ENCODE measurements at regions not wholly inside any gene's neighbourhood (a gene's known extent, or its start where the extent isn't known, plus 50 kb on each side); places are given as distances from the start of the nearest gene placed in this dataset.

DNA sequence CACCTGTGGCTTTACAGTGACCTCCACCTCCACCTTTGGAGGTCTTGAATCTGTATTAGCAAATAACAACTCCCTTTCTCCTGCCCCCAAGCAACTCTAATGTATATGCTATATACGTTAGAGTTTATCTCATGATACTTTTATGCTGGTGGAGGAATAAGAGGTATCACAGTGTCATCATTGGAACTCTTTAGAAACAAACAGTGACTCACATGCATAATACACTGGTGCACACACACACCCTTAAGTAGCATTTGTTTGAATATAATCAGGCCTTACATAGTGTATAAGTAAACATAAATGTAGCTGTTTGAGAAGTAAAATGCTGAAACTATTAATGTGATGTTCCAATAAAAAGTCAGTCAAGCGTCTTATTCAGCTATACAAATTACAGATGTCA, 280.2 kb upstream of the C2CD4B start:
- H3K4me3 ChIP-seq (ENCODE audit: low read depth, low read length), result no peak overlapping the region
- no peak for DNase-seq (ENCODE audit: low read depth)
- TF ChIP-seq, protein P1, sequence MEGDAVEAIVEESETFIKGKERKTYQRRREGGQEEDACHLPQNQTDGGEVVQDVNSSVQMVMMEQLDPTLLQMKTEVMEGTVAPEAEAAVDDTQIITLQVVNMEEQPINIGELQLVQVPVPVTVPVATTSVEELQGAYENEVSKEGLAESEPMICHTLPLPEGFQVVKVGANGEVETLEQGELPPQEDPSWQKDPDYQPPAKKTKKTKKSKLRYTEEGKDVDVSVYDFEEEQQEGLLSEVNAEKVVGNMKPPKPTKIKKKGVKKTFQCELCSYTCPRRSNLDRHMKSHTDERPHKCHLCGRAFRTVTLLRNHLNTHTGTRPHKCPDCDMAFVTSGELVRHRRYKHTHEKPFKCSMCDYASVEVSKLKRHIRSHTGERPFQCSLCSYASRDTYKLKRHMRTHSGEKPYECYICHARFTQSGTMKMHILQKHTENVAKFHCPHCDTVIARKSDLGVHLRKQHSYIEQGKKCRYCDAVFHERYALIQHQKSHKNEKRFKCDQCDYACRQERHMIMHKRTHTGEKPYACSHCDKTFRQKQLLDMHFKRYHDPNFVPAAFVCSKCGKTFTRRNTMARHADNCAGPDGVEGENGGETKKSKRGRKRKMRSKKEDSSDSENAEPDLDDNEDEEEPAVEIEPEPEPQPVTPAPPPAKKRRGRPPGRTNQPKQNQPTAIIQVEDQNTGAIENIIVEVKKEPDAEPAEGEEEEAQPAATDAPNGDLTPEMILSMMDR (IDR thresholded peaks at IDR 0.05; ENCODE audit: insufficient read depth, low read depth, low read length, missing control alignments), result no peak

DNA sequence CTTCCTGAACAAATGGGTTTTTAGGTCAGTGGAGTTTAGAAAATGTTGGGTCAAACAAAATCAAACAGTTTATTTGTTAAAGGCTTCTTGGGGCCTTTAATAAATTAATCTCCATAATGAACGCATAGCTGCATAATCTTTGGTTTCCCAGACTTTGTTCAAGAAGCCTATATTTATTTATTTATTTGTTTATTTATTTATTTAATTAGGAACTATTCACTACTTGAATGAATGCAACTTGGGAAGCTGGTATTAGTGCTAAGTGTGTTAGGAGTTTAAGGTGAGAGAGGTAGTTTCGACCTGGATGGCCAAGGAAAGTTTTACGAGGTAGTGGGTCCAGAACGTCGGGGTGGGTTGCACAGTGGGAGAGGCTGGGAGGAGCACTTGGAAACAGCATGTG, 281.9 kb upstream of the C2CD4B start:
- no peak overlapping the region for H3K4me3 ChIP-seq (ENCODE audit: low read depth, low read length)
- no peak for DNase-seq (ENCODE audit: low read depth)
- TF ChIP-seq, protein P1 (IDR thresholded peaks at IDR 0.05; ENCODE audit: insufficient read depth, low read depth, low read length, missing control alignments), result no peak

DNA sequence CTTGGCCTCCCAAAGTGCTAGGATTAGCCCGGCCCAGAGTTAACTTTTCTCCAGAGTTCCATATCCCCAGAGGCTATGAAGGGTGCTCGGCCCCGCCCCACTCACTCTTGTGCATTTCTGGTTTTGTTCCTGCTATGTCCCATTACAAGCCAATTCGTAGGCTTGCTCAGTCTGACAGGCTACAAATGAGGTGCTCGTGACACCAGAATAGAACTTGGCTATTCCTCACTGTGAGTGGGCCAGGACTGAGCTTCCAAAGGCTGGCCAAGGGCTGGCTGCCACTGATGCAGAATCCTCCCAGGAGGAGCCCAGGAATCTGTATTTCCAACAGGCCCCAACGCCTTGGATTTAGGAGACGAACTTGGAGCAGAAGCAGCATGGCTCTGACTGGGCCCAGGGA, 282.7 kb upstream of the C2CD4B start:
- TF ChIP-seq, protein P1 (IDR thresholded peaks at IDR 0.05; ENCODE audit: insufficient read depth, low read depth, low read length, missing control alignments), result no peak
- no peak overlapping the region for H3K4me3 ChIP-seq (ENCODE audit: low read depth, low read length)
- DNase-seq (ENCODE audit: low read depth), result no peak

DNA sequence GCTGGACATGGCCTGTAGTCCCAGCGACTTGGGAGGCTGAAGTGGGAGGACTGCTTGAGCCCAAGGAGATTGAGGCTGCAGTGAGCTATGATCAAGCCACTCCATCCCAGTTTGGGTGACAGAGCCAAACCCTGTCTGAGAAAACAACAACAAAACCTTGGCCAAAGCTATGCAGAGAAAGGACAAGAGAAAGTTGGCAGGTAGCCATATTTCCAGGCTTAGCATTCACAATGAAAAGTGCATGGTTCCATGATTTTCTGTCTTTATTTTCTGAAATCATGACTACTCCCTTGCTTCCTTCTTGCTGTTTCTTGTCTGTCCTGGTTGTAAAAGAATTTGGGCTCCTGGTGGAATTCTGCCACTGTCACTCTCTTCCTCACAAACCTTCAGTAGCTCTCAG, 284.6 kb upstream of the C2CD4B start:
- DNase-seq (ENCODE audit: low read depth), result no peak
- TF ChIP-seq, protein P1 (IDR thresholded peaks at IDR 0.05; ENCODE audit: insufficient read depth, low read depth, low read length, missing control alignments), result no peak
- no peak overlapping the region for H3K4me3 ChIP-seq (ENCODE audit: low read depth, low read length)

DNA sequence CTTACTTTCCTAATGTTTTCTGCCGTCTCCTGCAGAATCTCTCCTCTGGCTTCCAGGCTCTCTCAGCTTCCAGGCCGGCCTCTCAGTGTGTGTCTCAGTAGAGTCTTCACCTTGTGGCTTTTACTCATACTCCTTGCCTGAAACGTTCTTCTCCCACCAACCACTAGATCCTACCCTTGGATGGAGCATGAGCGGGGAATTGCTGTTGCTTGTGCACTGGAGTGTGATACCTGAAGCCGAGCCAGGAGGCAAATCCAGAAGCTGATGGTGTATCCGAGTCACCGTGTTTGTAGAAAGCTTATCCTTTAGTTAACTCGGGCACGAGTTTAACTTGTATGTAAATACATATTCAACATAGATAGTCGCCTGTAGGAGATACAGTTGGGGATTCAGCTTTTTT, 285.0 kb upstream of the C2CD4B start:
- DNase-seq (ENCODE audit: low read depth), result no peak
- no peak overlapping the region for H3K4me3 ChIP-seq (ENCODE audit: low read depth, low read length)

DNA sequence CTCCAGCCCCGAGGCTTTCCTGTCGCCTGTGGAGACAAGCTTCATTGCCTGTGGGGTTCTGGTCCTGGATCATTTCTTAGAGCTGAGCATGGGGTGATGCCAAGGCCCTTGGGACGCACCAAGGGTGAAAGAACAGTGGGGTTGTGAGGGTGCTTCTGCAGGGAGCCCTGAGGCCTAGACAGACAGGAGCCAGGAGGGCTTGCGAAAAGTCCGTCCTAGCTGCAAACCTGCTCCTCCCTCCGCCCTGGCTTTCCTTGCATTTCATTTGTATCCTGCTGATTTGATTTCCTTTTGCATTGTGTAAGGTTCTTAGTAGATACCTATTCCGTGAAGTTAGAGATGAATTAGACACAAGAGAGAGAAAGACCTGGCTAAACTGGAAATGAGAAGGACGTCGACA, 286.9 kb upstream of the C2CD4B start:
- no peak overlapping the region for H3K4me3 ChIP-seq (ENCODE audit: low read depth, low read length)
- TF ChIP-seq, protein P1 (IDR thresholded peaks at IDR 0.05; ENCODE audit: insufficient read depth, low read depth, low read length, missing control alignments), result no peak
- DNase-seq (ENCODE audit: low read depth), result no peak

More for the DNA sequence above, 285.0 kb upstream of the C2CD4B start:
- TF ChIP-seq, protein P1 (IDR thresholded peaks at IDR 0.05; ENCODE audit: insufficient read depth, low read depth, low read length, missing control alignments), result no peak

DNA sequence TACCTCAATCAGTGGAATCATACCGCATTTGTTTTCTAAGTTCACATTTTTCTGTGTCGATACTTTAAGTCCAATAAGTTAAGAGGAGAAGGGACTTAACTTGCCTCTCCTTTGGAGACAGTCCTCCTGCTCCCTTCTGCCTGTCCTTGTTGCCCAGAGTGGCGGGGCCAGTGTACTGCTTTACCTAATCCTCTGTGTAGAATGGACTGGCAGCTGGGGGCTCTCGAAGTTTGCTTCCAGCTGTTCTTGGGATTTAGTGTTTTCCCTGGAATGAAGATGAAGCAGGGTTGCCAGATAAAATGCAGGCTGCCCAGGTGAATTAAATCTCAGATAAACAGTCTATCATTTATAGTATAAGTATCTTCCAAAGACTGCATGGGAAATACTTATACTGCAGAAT, 287.6 kb upstream of the C2CD4B start:
- H3K4me3 ChIP-seq (ENCODE audit: low read depth, low read length), result no peak overlapping the region
- no peak for DNase-seq (ENCODE audit: low read depth)
- TF ChIP-seq, protein P1 (IDR thresholded peaks at IDR 0.05; ENCODE audit: insufficient read depth, low read depth, low read length, missing control alignments), result no peak
